H1 (cell line): ENCODE measurements at regions not wholly inside any gene's neighbourhood (a gene's known extent, or its start where the extent isn't known, plus 50 kb on each side); places are given as distances from the start of the nearest gene placed in this dataset.

Experiments used
- CTCF ChIA-PET: fragments of 300-600 bp; sonication (Branson Sonifier 250); formaldehyde crosslinking; loops from one replicate; lab custom pipeline; 2021; ENCODE audit not compliant: partially characterized antibody; lab: Charles Lee
- POLR2A ChIA-PET: fragments of 300-600 bp; sonication (Branson Sonifier 250); formaldehyde crosslinking; loops from one replicate; lab custom pipeline; 2021; ENCODE audit warnings: inconsistent platforms; ENCODE audit not compliant: partially characterized antibody; lab: Charles Lee
- DNase-seq, 2 experiments: peaks; one replicate each; pipeline versions ENCODE4 v3.0.0 to v3.0.0-alpha.2; 2010 to 2022; ENCODE audit warnings: low spot score in 2 of 2, low read depth in 1 of 2, mixed read lengths in 1 of 2
- FAIRE-seq: peaks from 2 replicates; lab custom pipeline; 2011; peaks lifted over from hg19 to GRCh38; lab: Jason Lieb, UNC
- H2AFZ ChIP-seq: 2 replicates; pipeline ENCODE4 v1.8.1; 2012; ENCODE audit warnings: low read length, inconsistent platforms
- H2AK5ac ChIP-seq: 2 replicates; pipeline ENCODE4 v1.6.1; 2013; ENCODE audit warnings: low read depth, low read length
- H2BK120ac ChIP-seq: replicated peaks from 2 replicates; pipeline ENCODE3; 2013; ENCODE audit warnings: low read depth, low read length, inconsistent platforms
- H2BK12ac ChIP-seq: 2 replicates; pipeline ENCODE4 v1.6.1; 2013; ENCODE audit warnings: low read depth, low read length
- H2BK15ac ChIP-seq: 2 replicates; pipeline ENCODE4 v1.6.1; 2013; ENCODE audit warnings: low read length
- H2BK20ac ChIP-seq: 2 replicates; pipeline ENCODE4 v1.6.1; 2013; ENCODE audit warnings: low read length
- H2BK5ac ChIP-seq: 2 replicates; pipeline ENCODE4 v1.6.1; 2013; ENCODE audit warnings: low read depth, low read length
- H3K14ac ChIP-seq: 2 replicates; pipeline ENCODE4 v1.6.1; 2013; ENCODE audit warnings: inconsistent platforms; ENCODE audit not compliant: insufficient read length
- H3K18ac ChIP-seq: 2 replicates; pipeline ENCODE4 v1.6.1; 2013; ENCODE audit warnings: low read length; ENCODE audit errors: extremely low read depth
- H3K23ac ChIP-seq: 2 replicates; pipeline ENCODE4 v1.6.1; 2013; ENCODE audit warnings: inconsistent platforms; ENCODE audit not compliant: insufficient read length
- H3K23me2 ChIP-seq: 2 replicates; pipeline ENCODE4 v1.6.1; 2013; ENCODE audit warnings: low read depth, low read length
- H3K27ac ChIP-seq: 2 replicates; pipeline ENCODE4 v1.6.1; 2011; ENCODE audit warnings: low read depth, low read length, inconsistent platforms
- H3K27me3 ChIP-seq, 4 experiments: replicated peaks in 1 of 4; 1 replicate in 1 of 4; 2 replicates in 3 of 4; pipeline versions ENCODE4 v1.6.1 to v1.8.1; 2011 to 2013; ENCODE audit warnings: low read length in 3 of 4, mild to moderate bottlenecking in 3 of 4, inconsistent platforms in 2 of 4, mixed read lengths in 2 of 4, moderate library complexity in 1 of 4; ENCODE audit not compliant: control insufficient read depth in 3 of 4, insufficient read depth in 3 of 4; ENCODE audit errors: extremely low read depth in 1 of 4
- H3K36me3 ChIP-seq, 4 experiments: 2 replicates each; pipeline versions ENCODE4 v1.6.1 to v1.8.1; 2011 to 2013; ENCODE audit warnings: mild to moderate bottlenecking in 4 of 4, low read length in 3 of 4, moderate library complexity in 2 of 4, control low read depth in 1 of 4, inconsistent platforms in 1 of 4; ENCODE audit not compliant: insufficient read depth in 4 of 4, control insufficient read depth in 2 of 4
- H3K4ac ChIP-seq: replicated peaks from 2 replicates; pipeline ENCODE3; 2013; ENCODE audit warnings: low read length, low read depth, mixed read lengths, inconsistent platforms; ENCODE audit not compliant: insufficient read length
- H3K4me1 ChIP-seq, 4 experiments: replicated peaks in 1 of 4; 1 replicate in 1 of 4; 2 replicates in 3 of 4; pipeline versions ENCODE4 v1.6.1 to v1.8.1; 2011 to 2013; ENCODE audit warnings: low read length in 3 of 4, inconsistent platforms in 2 of 4, mixed read lengths in 1 of 4; ENCODE audit not compliant: insufficient read depth in 4 of 4, control insufficient read depth in 3 of 4
- H3K4me2 ChIP-seq, 2 experiments: 2 replicates each; pipeline versions ENCODE4 v1.6.1 to v1.8.1; 2011 to 2013; ENCODE audit warnings: low read depth in 2 of 2, low read length in 2 of 2, control low read depth in 1 of 2, inconsistent platforms in 1 of 2, mild to moderate bottlenecking in 1 of 2; ENCODE audit not compliant: insufficient read depth in 1 of 2
- H3K4me3 ChIP-seq, 4 experiments: fragments of 200-600, 300-600 bp in 1 of 4; sonication (generic), shearing (Covaris generic), sonication (Bioruptor Twin) in 1 of 4; 2 replicates each; pipeline versions ENCODE4 v1.5.1 to v1.8.1; 2011 to 2016; ENCODE audit warnings: low read length in 4 of 4, low read depth in 3 of 4, control low read depth in 2 of 4, inconsistent platforms in 2 of 4, mild to moderate bottlenecking in 2 of 4, mixed read lengths in 1 of 4, moderate library complexity in 1 of 4; ENCODE audit not compliant: insufficient read depth in 2 of 4; ENCODE audit errors: extremely low read depth in 1 of 4
- H3K56ac ChIP-seq: replicated peaks from 2 replicates; pipeline ENCODE3; 2013; ENCODE audit warnings: low read depth, mild to moderate bottlenecking, mixed read lengths, low read length, inconsistent platforms; ENCODE audit not compliant: insufficient read length
- H3K79me1 ChIP-seq: 2 replicates; pipeline ENCODE4 v1.6.1; 2013; ENCODE audit warnings: low read depth, low read length, control low read depth
- H3K79me2 ChIP-seq, 2 experiments: 2 replicates each; pipeline versions ENCODE4 v1.6.1 to v1.8.1; 2012 to 2013; ENCODE audit warnings: low read length in 2 of 2, mild to moderate bottlenecking in 2 of 2, inconsistent platforms in 1 of 2; ENCODE audit not compliant: insufficient read depth in 2 of 2, control insufficient read depth in 1 of 2
- H3K9ac ChIP-seq, 4 experiments: replicated peaks in 1 of 4; 1 replicate in 1 of 4; 2 replicates in 3 of 4; pipeline versions ENCODE4 v1.6.1 to v1.8.1; 2011 to 2013; ENCODE audit warnings: low read depth in 3 of 4, low read length in 3 of 4, control low read depth in 2 of 4, mild to moderate bottlenecking in 2 of 4, moderate library complexity in 2 of 4, inconsistent platforms in 1 of 4; ENCODE audit errors: extremely low read depth in 1 of 4
- H3K9me3 ChIP-seq, 2 experiments: 2 replicates each; pipeline versions ENCODE4 v1.6.1 to v1.8.1; 2012 to 2013; ENCODE audit warnings: mild to moderate bottlenecking in 2 of 2, moderate library complexity in 2 of 2, control low read depth in 1 of 2, inconsistent platforms in 1 of 2, low read depth in 1 of 2, low read length in 1 of 2, mixed read lengths in 1 of 2; ENCODE audit not compliant: insufficient read depth in 2 of 2
- H4K20me1 ChIP-seq, 2 experiments: replicated peaks in 1 of 2; 2 replicates each; pipeline versions ENCODE3 to v1.8.1; 2011 to 2013; ENCODE audit warnings: inconsistent platforms in 2 of 2, low read length in 2 of 2, mild to moderate bottlenecking in 1 of 2; ENCODE audit not compliant: insufficient read depth in 2 of 2, control insufficient read depth in 1 of 2
- H4K5ac ChIP-seq: 2 replicates; pipeline ENCODE4 v1.6.1; 2013; ENCODE audit warnings: low read length, low read depth, mixed read lengths, inconsistent platforms; ENCODE audit not compliant: insufficient read length
- H4K8ac ChIP-seq: 2 replicates; pipeline ENCODE4 v1.8.0; 2013; ENCODE audit warnings: mild to moderate bottlenecking, moderate library complexity, low read length, inconsistent platforms; ENCODE audit not compliant: insufficient read depth; ENCODE audit errors: extremely low read depth
- H4K91ac ChIP-seq: replicated peaks from 2 replicates; pipeline ENCODE3; 2013; ENCODE audit warnings: low read length, mixed read lengths, inconsistent platforms; ENCODE audit not compliant: insufficient read length
- BCL11A ChIP-seq, 2 experiments: IDR thresholded peaks; one replicate each; pipeline ENCODE4 v1.6.1; 2011; ENCODE audit warnings: low read depth in 2 of 2, low read length in 2 of 2, mild to moderate bottlenecking in 2 of 2
- CEBPB ChIP-seq: IDR thresholded peaks from 2 replicates; pipeline ENCODE4 v1.6.1; 2012; ENCODE audit warnings: low read depth, low read length
- GABPA ChIP-seq: IDR thresholded peaks from 2 replicates; pipeline ENCODE4 v1.6.1; 2011; ENCODE audit warnings: mild to moderate bottlenecking, low read length, moderate library complexity, borderline replicate concordance; ENCODE audit not compliant: insufficient read depth
- KDM4A ChIP-seq: IDR thresholded peaks from one replicate; pipeline ENCODE4 v1.7.1; 2012; ENCODE audit warnings: low read depth, mild to moderate bottlenecking, moderate library complexity, low read length, inconsistent platforms; ENCODE audit not compliant: severe bottlenecking
- MAFK ChIP-seq: IDR thresholded peaks from 2 replicates; pipeline ENCODE4 v1.6.1; 2012; ENCODE audit warnings: low read depth, mild to moderate bottlenecking, improper control_type of control experiment, low read length
- RAD21 ChIP-seq, 2 experiments: IDR thresholded peaks in 1 of 2; conservative IDR thresholded peaks in 1 of 2; 2 replicates each; pipeline ENCODE4 v1.6.1; 2011; ENCODE audit warnings: low read depth in 2 of 2, low read length in 2 of 2, improper control_type of control experiment in 1 of 2, inconsistent platforms in 1 of 2, mild to moderate bottlenecking in 1 of 2, moderate library complexity in 1 of 2
- WGBS, 2 experiments: shearing (Covaris generic) in 1 of 2; methylation state at CpG; one replicate each; pipeline versions ENCODE4 v1.1.6 to v1.1.7; 2013 to 2015; ENCODE audit warnings: low lambda C conversion rate in 2 of 2, mixed read lengths in 2 of 2, inconsistent platforms in 1 of 2, low coverage in 1 of 2, missing lambda C conversion rate in 1 of 2; ENCODE audit not compliant: insufficient replicate concordance in 2 of 2, insufficient coverage in 1 of 2, insufficient read length in 1 of 2; ENCODE audit errors: extremely low coverage in 1 of 2, missing lambda C conversion rate in 1 of 2; 5-methylcytosine and 5-hydroxymethylcytosine counted together

- H3K23ac ChIP-seq, result no peak overlapping the region
- H3K27ac ChIP-seq, result no peak overlapping the region
- TF ChIP-seq KDM4A, result no peak
- no peak for TF ChIP-seq MAFK
- peak; percentile 49; the same call in 1 of the 2 replicates for TF ChIP-seq CEBPB
- no peak for TF ChIP-seq GABPA
- no peak for TF ChIP-seq RAD21 (IDR thresholded peaks at IDR 0.05 in 1 of 2, conservative IDR thresholded peaks at IDR 0.05 in 1 of 2; ENCODE audit: low read depth in 2 of 2, low read length in 2 of 2)
- no peak for TF ChIP-seq BCL11A (IDR thresholded peaks at IDR 0.05; ENCODE audit: low read depth in 2 of 2, low read length in 2 of 2)
- H3K79me1 ChIP-seq, result no peaks in the 10 kb centered on the region
- no peak overlapping the region for H2AK5ac ChIP-seq
- H3K27me3 ChIP-seq, result no peaks in the 10 kb centered on the region
- H3K4me1 ChIP-seq, result peaks cover 0 to 3% (median 0%) of the 10 kb centered on the region in 4 experiments; a peak in 3 of 7 replicates
- no peaks in the 10 kb centered on the region for H3K23me2 ChIP-seq
- no peaks in the 10 kb centered on the region for H3K79me2 ChIP-seq
- no peaks in the 10 kb centered on the region for H4K20me1 ChIP-seq
- WGBS, 2 experiments, result 87% methylated on average over 1 of the region's 1 CpG; no CpG with 5 or more reads in 1 of the 2 experiments
- no peak overlapping the region for H2BK5ac ChIP-seq
- H2BK12ac ChIP-seq, result no peak overlapping the region
- H3K4me3 ChIP-seq, result no peak overlapping the region
- H3K9me3 ChIP-seq, result no peaks in the 10 kb centered on the region
- H4K91ac ChIP-seq, result no peak overlapping the region
- DNase-seq (no peak), FAIRE-seq (no peak)
- H3K4ac ChIP-seq, result no peak overlapping the region
- H3K4me2 ChIP-seq, result no peak overlapping the region
- no peak overlapping the region for H2AFZ ChIP-seq
- no peak overlapping the region for H3K56ac ChIP-seq
- H3K18ac ChIP-seq, result no peak overlapping the region
- no peaks in the 10 kb centered on the region for H3K36me3 ChIP-seq
- no peak overlapping the region for H4K8ac ChIP-seq
- no peak overlapping the region for H2BK20ac ChIP-seq
- POLR2A ChIA-PET, result no interaction called here
- H3K14ac ChIP-seq, result no peak overlapping the region
- H4K5ac ChIP-seq, result no peak overlapping the region
- H2BK15ac ChIP-seq, result no peak overlapping the region
- H2BK120ac ChIP-seq, result no peak overlapping the region
- H3K9ac ChIP-seq, result no peak overlapping the region
- CTCF ChIA-PET, result interaction anchor here (1.6 kb wide), 1 partner anchor 9 kb away, joined by 3 read pairs; no protein-coding TSS in a partner anchor
Observed at GRCh38 chr3:46114323-46114988, 87.2 kb upstream of the XCR1 start.
